Loucy (cell line): ENCODE measurements at regions not wholly inside any gene's neighbourhood (a gene's known extent, or its start where the extent isn't known, plus 50 kb on each side); places are given as distances from the start of the nearest gene placed in this dataset.

Experiments used
- H2AFZ ChIP-seq: fragments of 200-600 bp; sonication (generic); 2 replicates; pipeline ENCODE4 v1.6.0; 2016; ENCODE audit warnings: antibody characterized with exemption, mild to moderate bottlenecking, low read length, moderate library complexity
- H3F3A ChIP-seq: fragments of 200-600 bp; 2 replicates; pipeline ENCODE4 v1.6.0; 2016; ENCODE audit warnings: antibody characterized with exemption, low read depth, mild to moderate bottlenecking
- H3K27me3 ChIP-seq: fragments of 200-600 bp; sonication (generic); 2 replicates; pipeline ENCODE4 v1.6.1; 2014; ENCODE audit warnings: low read length, mild to moderate bottlenecking; ENCODE audit not compliant: insufficient read depth, poor library complexity, severe bottlenecking
- H3K36me3 ChIP-seq: fragments of 200-600 bp; sonication (generic); 2 replicates; pipeline ENCODE4 v1.6.1; 2016; ENCODE audit warnings: low read length; ENCODE audit not compliant: insufficient read depth
- H3K4me1 ChIP-seq: fragments of 200-600 bp; sonication (generic); 2 replicates; pipeline ENCODE4 v1.5.1; 2014; ENCODE audit warnings: low read length, mild to moderate bottlenecking; ENCODE audit not compliant: insufficient read depth, poor library complexity, severe bottlenecking
- H3K4me2 ChIP-seq: fragments of 200-600 bp; sonication (generic); 2 replicates; pipeline ENCODE4 v1.6.0; 2014; ENCODE audit warnings: antibody characterized with exemption, low read length, low read depth, mild to moderate bottlenecking; ENCODE audit not compliant: poor library complexity, severe bottlenecking
- H3K4me3 ChIP-seq: fragments of 200-600 bp; sonication (generic); 2 replicates; pipeline ENCODE4 v1.5.1; 2014; ENCODE audit warnings: low read length, mild to moderate bottlenecking, mixed read lengths; ENCODE audit not compliant: poor library complexity, severe bottlenecking
- H3K79me2 ChIP-seq: fragments of 200-600 bp; sonication (generic); 2 replicates; pipeline ENCODE4 v1.6.1; 2014; ENCODE audit warnings: low read length; ENCODE audit not compliant: insufficient read depth
- H3K9ac ChIP-seq: fragments of 200-600 bp; sonication (generic); 2 replicates; pipeline ENCODE4 v1.6.0; 2014; ENCODE audit warnings: mild to moderate bottlenecking, low read depth, low read length, moderate library complexity; ENCODE audit not compliant: poor library complexity, severe bottlenecking
- H3K9me2 ChIP-seq: fragments of 200-600 bp; sonication (generic); replicated peaks from 2 replicates; pipeline ENCODE4 v1.6.1; 2016; ENCODE audit warnings: low read depth, low read length, mixed read lengths
- H3K9me3 ChIP-seq: fragments of 200-600 bp; sonication (generic); 2 replicates; pipeline ENCODE4 v1.6.1; 2014; ENCODE audit warnings: mild to moderate bottlenecking, antibody characterized with exemption, low read length, low read depth; ENCODE audit not compliant: insufficient read depth
- H4K20me1 ChIP-seq: fragments of 200-600 bp; sonication (generic); 2 replicates; pipeline ENCODE4 v1.6.0; 2014; ENCODE audit warnings: antibody characterized with exemption, low read length, mild to moderate bottlenecking; ENCODE audit not compliant: insufficient read depth, poor library complexity, severe bottlenecking
- CTCF ChIP-seq: fragments of 200-600 bp; sonication (generic); conservative IDR thresholded peaks from 2 replicates; pipeline ENCODE4 v1.5.1; 2014; ENCODE audit warnings: mild to moderate bottlenecking, antibody characterized with exemption, low read length
- EZH2phosphoT487 ChIP-seq: fragments of 200-600 bp; IDR thresholded peaks from 2 replicates; pipeline ENCODE4 v1.6.1; 2018; ENCODE audit warnings: antibody characterized with exemption, mild to moderate bottlenecking, moderate library complexity, borderline replicate concordance

- H3K4me1 ChIP-seq: peaks cover 8% of the 10 kb centered on the region
- H3F3A ChIP-seq: no peaks in the 10 kb centered on the region
- no peaks in the 10 kb centered on the region for H3K9me2 ChIP-seq
- H4K20me1 ChIP-seq: no peaks in the 10 kb centered on the region
- no peaks in the 10 kb centered on the region for H3K36me3 ChIP-seq
- no peaks in the 10 kb centered on the region for H3K79me2 ChIP-seq
- no peak overlapping the region for H2AFZ ChIP-seq
- no peak overlapping the region for H3K4me2 ChIP-seq
- H3K9ac ChIP-seq: no peak overlapping the region
- peaks cover 4% of the 10 kb centered on the region; the same call in 1 of the 2 replicates for H3K9me3 ChIP-seq
- no peak overlapping the region for H3K4me3 ChIP-seq
- H3K27me3 ChIP-seq: no peaks in the 10 kb centered on the region
- TF ChIP-seq CTCF (no peak), EZH2phosphoT487 (no peak)
These were observed 71.5 kb upstream of the LPP start for GRCh38 chr3:188082450-188082849.

GRCh38 chr3:188083011-188083410, 70.9 kb upstream of the LPP start:
- no peak for TF ChIP-seq CTCF
- no peaks in the 10 kb centered on the region for H4K20me1 ChIP-seq
- H3F3A ChIP-seq: no peaks in the 10 kb centered on the region
- H3K36me3 ChIP-seq: no peaks in the 10 kb centered on the region
- H3K9me3 ChIP-seq: peaks cover 4% of the 10 kb centered on the region; the same call in 1 of the 2 replicates
- no peaks in the 10 kb centered on the region for H3K9me2 ChIP-seq
- no peak overlapping the region for H3K4me2 ChIP-seq
- H3K4me3 ChIP-seq: no peak overlapping the region
- no peak overlapping the region for H2AFZ ChIP-seq
- no peaks in the 10 kb centered on the region for H3K27me3 ChIP-seq
- peaks cover 7% of the 10 kb centered on the region for H3K4me1 ChIP-seq
- no peak overlapping the region for H3K9ac ChIP-seq
- no peaks in the 10 kb centered on the region for H3K79me2 ChIP-seq

GRCh38 chr3:188084752-188085583, 69.0 kb upstream of the LPP start:
- Histone ChIP-seq H3K4me2 (no peak overlapping the region), H3K79me2 (no peaks in the 10 kb centered on the region), H3K36me3 (no peaks in the 10 kb centered on the region), H3K9me3 (peaks cover 3% of the 10 kb centered on the region; the same call in 1 of the 2 replicates), H3F3A (no peaks in the 10 kb centered on the region), H2AFZ (no peak overlapping the region; the same call in 1 of the 2 replicates), H3K9ac (no peak overlapping the region), H3K4me3 (no peak overlapping the region), H3K27me3 (no peaks in the 10 kb centered on the region), H3K4me1 (peaks cover 2% of the 10 kb centered on the region), H4K20me1 (no peaks in the 10 kb centered on the region), H3K9me2 (no peaks in the 10 kb centered on the region)
- no peak for TF ChIP-seq EZH2phosphoT487
- TF ChIP-seq CTCF: no peak
